A549 (cell line): ENCODE measurements at regions not wholly inside any gene's neighbourhood (a gene's known extent, or its start where the extent isn't known, plus 50 kb on each side); places are given as distances from the start of the nearest gene placed in this dataset.

Experiments
- ATAC-seq, 2 experiments: fragments of 200-7000 bp in 1 of 2; fragments of >200 bp in 1 of 2; cut with Nextera tagmentation in 1 of 2; cut with Tn5 transposase in 1 of 2; 3 replicates each; pipeline versions ENCODE4 v1.8.0 to v1.9.1; 2018 to 2020; ENCODE audit warnings: mild to moderate bottlenecking in 1 of 2, moderate library complexity in 1 of 2
- CTCF ChIA-PET: fragments of 300-600 bp; sonication (Branson Sonifier 250); formaldehyde crosslinking; extraction: SDS; loops from one replicate; lab custom pipeline; 2021; ENCODE audit warnings: antibody characterized with exemption, inconsistent platforms; lab: Yijun Ruan, JAX
- POLR2A ChIA-PET: fragments of 350-600 bp; formaldehyde crosslinking; extraction: SDS; loops from one replicate; lab custom pipeline; 2021; ENCODE audit warnings: antibody characterized with exemption, inconsistent platforms; lab: Yijun Ruan, JAX
- DNase-seq, 2 experiments: peaks; one replicate each; pipeline versions ENCODE4 v3.0.0 to v3.0.0-alpha.2; 2011 to 2016; ENCODE audit warnings: low read depth in 1 of 2, low spot score in 1 of 2
- FAIRE-seq: peaks from 2 replicates; lab custom pipeline; 2011; peaks lifted over from hg19 to GRCh38; lab: Jason Lieb, UNC
- H3K27ac ChIP-seq, 2 experiments: fragments of >200 bp; sonication (Bioruptor Twin); formaldehyde crosslinking; 3 replicates each; pipeline ENCODE4 v1.5.1; 2016 to 2017
- H3K4me1 ChIP-seq: fragments of >200 bp; sonication (Bioruptor Twin); formaldehyde crosslinking; 3 replicates; pipeline ENCODE4 v1.6.1; 2016
- H3K4me2 ChIP-seq: fragments of >200 bp; sonication (Bioruptor Twin); formaldehyde crosslinking; 3 replicates; pipeline ENCODE4 v1.6.1; 2016
- H3K4me3 ChIP-seq: fragments of >200 bp; sonication (Bioruptor Twin); formaldehyde crosslinking; 3 replicates; pipeline ENCODE4 v1.5.1; 2016
- H3K9me3 ChIP-seq: fragments of >200 bp; sonication (Bioruptor Twin); formaldehyde crosslinking; 3 replicates; pipeline ENCODE4 v1.6.1; 2016
- ATOH8 ChIP-seq: fragments of 250-450 bp; sonication (Bioruptor Pico); IDR thresholded peaks from 2 replicates; pipeline ENCODE4 v1.5.0; 2020; ENCODE audit warnings: low read depth, mild to moderate bottlenecking, moderate library complexity
- BHLHE40 ChIP-seq: IDR thresholded peaks from 2 replicates; pipeline ENCODE4 v1.6.1; 2012; ENCODE audit warnings: low read depth, low read length, inconsistent platforms
- CHD2 ChIP-seq: fragments of 150-350 bp; IDR thresholded peaks from 2 replicates; pipeline ENCODE4 v1.6.1; 2014; ENCODE audit warnings: low read length; ENCODE audit not compliant: partially characterized antibody
- EHF ChIP-seq: fragments of 250-450 bp; sonication (Bioruptor Pico); IDR thresholded peaks from 2 replicates; pipeline ENCODE4 v1.5.0; 2020; ENCODE audit warnings: mild to moderate bottlenecking
- ESRRA ChIP-seq: fragments of 150-350 bp; IDR thresholded peaks from 2 replicates; pipeline ENCODE4 v1.6.1; 2014; ENCODE audit warnings: mild to moderate bottlenecking, low read length, borderline replicate concordance
- FOSL2 ChIP-seq, 2 experiments: fragments of 450-650 bp in 1 of 2; fragments of >200 bp in 1 of 2; sonication (Bioruptor Twin) in 1 of 2; formaldehyde crosslinking; IDR thresholded peaks; 2 replicates each; pipeline versions ENCODE4 v1.5.0 to v1.6.1; 2016 to 2020; ENCODE audit warnings: mild to moderate bottlenecking in 1 of 2, moderate library complexity in 1 of 2
- HES2 ChIP-seq: fragments of >200 bp; sonication (Bioruptor Twin); formaldehyde crosslinking; IDR thresholded peaks from 2 replicates; pipeline ENCODE4 v1.6.1; 2016
- HOXB5 ChIP-seq: fragments of 250-450 bp; sonication (Bioruptor Pico); IDR thresholded peaks from 2 replicates; pipeline ENCODE4 v1.5.0; 2020; ENCODE audit warnings: mild to moderate bottlenecking, moderate library complexity
- KDM1A ChIP-seq: fragments of 200-600 bp; sonication (generic); IDR thresholded peaks from 2 replicates; pipeline ENCODE4 v1.6.1; 2016; ENCODE audit warnings: low read depth, mild to moderate bottlenecking
- KDM5A ChIP-seq: fragments of 200-600 bp; sonication (generic); IDR thresholded peaks from 2 replicates; pipeline ENCODE4 v1.6.1; 2016; ENCODE audit warnings: antibody characterized with exemption, mild to moderate bottlenecking
- MAX ChIP-seq: IDR thresholded peaks from 2 replicates; pipeline ENCODE4 v1.6.1; 2012
- MAZ ChIP-seq: fragments of 150-350 bp; IDR thresholded peaks from 2 replicates; pipeline ENCODE4 v1.6.1; 2014; ENCODE audit warnings: antibody characterized with exemption, low read depth, low read length, borderline replicate concordance
- MYC ChIP-seq: IDR thresholded peaks from 2 replicates; pipeline ENCODE4 v1.6.1; 2012; ENCODE audit warnings: mild to moderate bottlenecking, inconsistent platforms, low read length, improper control_type of control experiment, borderline replicate concordance
- PHF8 ChIP-seq: fragments of 200-600 bp; sonication (generic); IDR thresholded peaks from 2 replicates; pipeline ENCODE4 v1.6.1; 2016; ENCODE audit warnings: low read depth, mild to moderate bottlenecking, antibody characterized with exemption, moderate library complexity, borderline replicate concordance
- POLR2AphosphoS2 ChIP-seq: conservative IDR thresholded peaks from 2 replicates; pipeline ENCODE4 v1.6.1; 2012; ENCODE audit warnings: low read length, improper control_type of control experiment, inconsistent platforms
- REST ChIP-seq: fragments of 200-600 bp; sonication (generic); IDR thresholded peaks from 2 replicates; pipeline ENCODE4 v1.6.1; 2016; ENCODE audit warnings: antibody characterized with exemption, mild to moderate bottlenecking, moderate library complexity
- SREBF2 ChIP-seq: fragments of 450-650 bp; IDR thresholded peaks from 2 replicates; pipeline ENCODE4 v1.6.1; 2014; ENCODE audit warnings: mild to moderate bottlenecking, moderate library complexity
- USF2 ChIP-seq: fragments of 450-650 bp; IDR thresholded peaks from 2 replicates; pipeline ENCODE4 v1.6.1; 2014; ENCODE audit warnings: antibody characterized with exemption
- ZC3H11A ChIP-seq: fragments of 450-650 bp; IDR thresholded peaks from 2 replicates; pipeline ENCODE4 v1.6.1; 2014; ENCODE audit warnings: antibody characterized with exemption, mild to moderate bottlenecking
- ZFP36 ChIP-seq: fragments of 450-650 bp; IDR thresholded peaks from 2 replicates; pipeline ENCODE4 v1.6.1; 2014; ENCODE audit warnings: borderline replicate concordance; ENCODE audit not compliant: partially characterized antibody
- ZSCAN20 ChIP-seq: fragments of 250-450 bp; sonication (Bioruptor Pico); IDR thresholded peaks from 2 replicates; pipeline ENCODE4 v1.8.0; 2022; ENCODE audit warnings: mild to moderate bottlenecking, moderate library complexity
- WGBS: methylation state at CpG from one replicate; pipeline ENCODE4 v1.1.6; 2017; ENCODE audit errors: missing lambda C conversion rate; 5-methylcytosine and 5-hydroxymethylcytosine counted together

- no peak for TF ChIP-seq MAZ
- TF ChIP-seq EHF (CRISPR knock-in tag): no peak
- no peak for TF ChIP-seq MAX
- no peak for TF ChIP-seq ZSCAN20
- no peak for TF ChIP-seq REST
- FAIRE-seq (no peak), DNase-seq (no peak), ATAC-seq (no peak)
- 2% methylated on average over 5 of the region's 5 CpGs for WGBS
- no peak overlapping the region for H3K27ac ChIP-seq
- no peak overlapping the region for H3K4me2 ChIP-seq
- POLR2A ChIA-PET: no interaction called here
- H3K4me3 ChIP-seq: no peak overlapping the region
- CTCF ChIA-PET: no interaction called here
- H3K9me3 ChIP-seq: no peaks in the 10 kb centered on the region
- no peaks in the 10 kb centered on the region for H3K4me1 ChIP-seq
Observed at GRCh38 chr6:164135511-164136132, 721.1 kb downstream of the QKI start.

GRCh38 chr6:164133095-164133494 is 718.6 kb downstream of the QKI start:
- no peak overlapping the region for H3K27ac ChIP-seq
- FAIRE-seq (no peak), ATAC-seq (no peak), DNase-seq (no peak)
- no peaks in the 10 kb centered on the region for H3K9me3 ChIP-seq
- H3K4me1 ChIP-seq: no peaks in the 10 kb centered on the region
- H3K4me3 ChIP-seq: no peak overlapping the region
- no peak overlapping the region for H3K4me2 ChIP-seq
- 0% methylated on average over 2 of the region's 2 CpGs for WGBS
- ChIA-PET CTCF (no interaction called here), POLR2A (no interaction called here)
- TF ChIP-seq FOSL2 (IDR thresholded peaks at IDR 0.05) (no peak), FOSL2 (CRISPR knock-in tag; IDR thresholded peaks at IDR 0.05) (peak; percentile 15; the same call in 1 of the 2 replicates), CHD2 (no peak)

- ATAC-seq (no peak), DNase-seq (no peak), FAIRE-seq (no peak)
- TF ChIP-seq POLR2AphosphoS2 (no peak), REST (no peak), PHF8 (no peak), SREBF2 (no peak), HOXB5 (CRISPR knock-in tag) (no peak), ZC3H11A (no peak), BHLHE40 (no peak), MYC (no peak), FOSL2 (IDR thresholded peaks at IDR 0.05) (no peak), FOSL2 (CRISPR knock-in tag; IDR thresholded peaks at IDR 0.05) (no peak), KDM1A (no peak), KDM5A (no peak), HES2 (no peak), ESRRA (no peak), USF2 (no peak), EHF (CRISPR knock-in tag) (no peak), MAZ (no peak), ATOH8 (CRISPR knock-in tag) (no peak), ZFP36 (no peak)
- 5% methylated on average over 2 of the region's 2 CpGs for WGBS
- no peak overlapping the region for H3K27ac ChIP-seq
- H3K4me1 ChIP-seq: no peaks in the 10 kb centered on the region
- ChIA-PET POLR2A (no interaction called here), CTCF (no interaction called here)
- H3K4me3 ChIP-seq: no peak overlapping the region
- H3K9me3 ChIP-seq: no peaks in the 10 kb centered on the region
- H3K4me2 ChIP-seq: no peak overlapping the region
Observed at GRCh38 chr6:164130585-164130984, 716.1 kb downstream of the QKI start.
